Kidney (tissue), 13 donors: ENCODE measurements at regions not wholly inside any gene's neighbourhood (a gene's known extent, or its start where the extent isn't known, plus 50 kb on each side); places are given as distances from the start of the nearest gene placed in this dataset.

ENCODE experiments used
- DNase-seq, 5 donors: peaks; one replicate each; pipeline ENCODE4 v3.0.0-alpha.2; 2013 to 2020
- FAIRE-seq: peaks from 2 replicates; lab custom pipeline; 2012; peaks lifted over from hg19 to GRCh38; lab: Jason Lieb, UNC
- H3K27ac ChIP-seq, 2 donors: one replicate each; pipeline ENCODE4 v1.7.0; 2013; ENCODE audit warnings: low read depth in 2 of 2, low read length in 2 of 2, inconsistent platforms in 1 of 2
- H3K27me3 ChIP-seq: one replicate; pipeline ENCODE4 v1.7.1; 2013; ENCODE audit warnings: low read length, inconsistent platforms; ENCODE audit not compliant: control insufficient read depth, insufficient read depth
- H3K36me3 ChIP-seq, 3 donors: one replicate each; pipeline versions ENCODE4 v1.7.0 to v1.7.1; 2013; ENCODE audit warnings: low read length in 3 of 3, control low read depth in 1 of 3, inconsistent platforms in 1 of 3; ENCODE audit not compliant: insufficient read depth in 3 of 3, control insufficient read depth in 2 of 3
- H3K4me1 ChIP-seq, 3 donors: one replicate each; pipeline versions ENCODE4 v1.7.0 to v1.7.1; 2013; ENCODE audit warnings: low read length in 3 of 3, inconsistent platforms in 1 of 3, low read depth in 1 of 3; ENCODE audit not compliant: control insufficient read depth in 2 of 3, insufficient read depth in 2 of 3
- H3K4me3 ChIP-seq, 3 donors: one replicate each; pipeline versions ENCODE4 v1.7.0 to v1.8.1; 2013; ENCODE audit warnings: low read length in 3 of 3, control low read depth in 1 of 3, inconsistent platforms in 1 of 3
- H3K9ac ChIP-seq, 3 donors: one replicate each; pipeline versions ENCODE4 v1.7.0 to v1.7.1; 2013; ENCODE audit warnings: low read length in 3 of 3, control low read depth in 1 of 3, inconsistent platforms in 1 of 3
- H3K9me3 ChIP-seq, 3 donors: one replicate each; pipeline versions ENCODE4 v1.7.0 to v1.7.1; 2013; ENCODE audit warnings: low read length in 3 of 3, control low read depth in 1 of 3, inconsistent platforms in 1 of 3; ENCODE audit not compliant: control insufficient read depth in 2 of 3, insufficient read depth in 1 of 3
- CTCF ChIP-seq: IDR thresholded peaks from 3 replicates; pipeline ENCODE4 v1.5.1; 2012; ENCODE audit warnings: mild to moderate bottlenecking, moderate library complexity, borderline replicate concordance; ENCODE audit not compliant: insufficient read depth; ENCODE audit errors: extremely low read depth
- intact Hi-C: fragments of 100-400 bp; cut with DNase I; formaldehyde crosslinking; loops from one replicate; pipeline ENCODE4 v1.11.1; 2022
- donor health status: control.
- donor health status: control.
- donor health status: control.
- donor health status: control.
- donor health status: control.
- donor health status: DM: yes; HTN: yes; CAD: no.
- donor health status: Normal renal cell carcinoma (clear cell type).

DNA sequence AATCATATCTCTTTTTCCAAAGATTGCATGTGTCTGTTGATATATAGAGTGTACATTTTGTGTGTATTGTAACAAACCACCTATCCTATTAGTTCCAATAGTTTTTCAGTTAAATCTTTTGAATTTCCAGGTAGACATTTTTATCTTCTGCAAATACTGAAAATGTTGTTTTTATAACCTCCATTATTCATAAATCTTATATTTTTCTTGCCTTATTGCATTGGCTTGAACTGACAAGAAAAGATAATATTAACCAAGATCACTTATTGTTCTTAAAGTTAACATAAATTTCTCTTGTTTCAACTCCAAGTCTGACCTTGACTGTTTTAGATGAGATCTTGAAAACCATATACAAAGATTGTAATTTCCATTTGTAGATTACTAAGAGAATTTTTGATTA is 251.6 kb downstream of the IRX2 start:
- no peak for FAIRE-seq
- no peak overlapping the region for H3K4me3 ChIP-seq
- TF ChIP-seq CTCF: no peak
- H3K4me1 ChIP-seq: no peaks in the 10 kb centered on the region
- no peak overlapping the region for H3K9ac ChIP-seq
- no peak for DNase-seq
- H3K36me3 ChIP-seq: no peaks in the 10 kb centered on the region
- intact Hi-C loops: no loop called here
- no peak overlapping the region for H3K27ac ChIP-seq
- peaks cover 0 to 9% (median 7%) of the 10 kb centered on the region in 3 donors for H3K9me3 ChIP-seq
- H3K27me3 ChIP-seq: no peaks in the 10 kb centered on the region

- no peak overlapping the region for H3K27ac ChIP-seq
- no peaks in the 10 kb centered on the region for H3K36me3 ChIP-seq
- no peak overlapping the region for H3K4me3 ChIP-seq
- no peak overlapping the region for H3K9ac ChIP-seq
- intact Hi-C loops: no loop called here
- no peak for FAIRE-seq
- H3K9me3 ChIP-seq: peaks cover 0 to 7% (median 5%) of the 10 kb centered on the region in 3 donors
- H3K27me3 ChIP-seq: no peaks in the 10 kb centered on the region
- no peak for TF ChIP-seq CTCF
- no peak for DNase-seq
- H3K4me1 ChIP-seq: no peaks in the 10 kb centered on the region
Measured at GRCh38 chr5:2496891-2497290, 254.6 kb downstream of the IRX2 start.

- Histone ChIP-seq H3K36me3 (no peaks in the 10 kb centered on the region), H3K4me1 (no peaks in the 10 kb centered on the region), H3K9me3 (peaks cover 0 to 7% (median 5%) of the 10 kb centered on the region in 3 donors), H3K27ac (no peak overlapping the region), H3K4me3 (no peak overlapping the region), H3K27me3 (no peaks in the 10 kb centered on the region), H3K9ac (no peak overlapping the region)
- intact Hi-C loops: no loop called here
- no peak for FAIRE-seq
- no peak for DNase-seq
- TF ChIP-seq CTCF: no peak
Measured at GRCh38 chr5:2496126-2496525, 255.4 kb downstream of the IRX2 start.

DNA sequence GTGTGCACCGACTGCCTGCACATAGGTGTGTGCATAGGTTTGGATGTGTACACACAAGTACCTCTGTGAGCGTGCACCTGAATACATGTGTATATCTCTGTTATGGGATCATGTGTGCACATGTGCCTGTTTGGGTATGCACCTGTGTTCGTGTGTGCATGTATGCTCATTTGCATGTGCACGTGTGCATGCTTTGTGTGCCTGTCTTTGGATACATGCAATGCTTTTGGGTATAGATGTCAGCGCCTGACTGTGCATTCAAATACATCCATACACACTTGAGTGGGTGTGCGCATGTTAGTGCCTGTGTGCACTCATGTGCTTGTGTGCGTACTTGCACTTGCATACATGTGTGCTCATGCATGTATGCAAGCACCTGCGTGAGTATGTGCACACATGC is 258.1 kb downstream of the IRX2 start:
- Histone ChIP-seq H3K36me3 (no peaks in the 10 kb centered on the region), H3K27ac (no peak overlapping the region), H3K4me1 (no peaks in the 10 kb centered on the region), H3K4me3 (no peak overlapping the region), H3K9ac (no peak overlapping the region), H3K9me3 (no peaks in the 10 kb centered on the region), H3K27me3 (no peaks in the 10 kb centered on the region)
- intact Hi-C loops: no loop called here
- no peak for FAIRE-seq
- no peak for TF ChIP-seq CTCF
- no peak for DNase-seq
